ENCODE measurements at regions not wholly inside any gene's neighbourhood (a gene's known extent, or its start where the extent isn't known, plus 50 kb on each side); places are given as distances from the start of the nearest gene placed in this dataset.

GRCh38 chr6:147776631-147777213 is 268.2 kb downstream of the SAMD5 start:
- Mint-ChIP-seq H3K4me3 (no peak overlapping the region), H3K27ac (no peak overlapping the region), H3K4me1 (ENCODE audit: low read depth) (no peaks in the 10 kb centered on the region), H3K36me3 (no peaks in the 10 kb centered on the region), H3K9me3 (ENCODE audit: low read depth) (no peaks in the 10 kb centered on the region), H3K27me3 (no peaks in the 10 kb centered on the region)

GRCh38 chr6:147779624-147780023 is 271.1 kb downstream of the SAMD5 start:
- no peak overlapping the region for H3K4me3 Mint-ChIP-seq

DNA sequence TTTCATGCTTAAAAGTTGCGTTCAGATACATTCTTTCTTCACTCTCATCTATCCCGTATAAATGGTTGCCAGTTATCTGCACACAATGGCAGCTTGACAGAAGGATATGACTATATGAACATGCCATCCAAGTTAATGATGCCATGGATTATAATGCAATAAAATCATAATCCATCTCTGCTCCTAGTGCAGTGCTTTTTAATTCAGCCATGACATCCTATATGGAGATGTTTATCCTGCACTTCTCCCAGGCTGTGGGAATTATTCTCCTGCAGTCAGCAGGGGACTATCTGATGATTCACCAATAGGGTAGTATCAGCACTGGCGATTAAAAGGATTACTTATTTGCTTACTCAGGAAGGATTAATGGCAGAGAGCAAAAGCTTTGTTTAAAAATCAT is 273.8 kb downstream of the SAMD5 start:
- Mint-ChIP-seq H3K4me3 (no peak overlapping the region), H3K9me3 (ENCODE audit: low read depth) (no peaks in the 10 kb centered on the region), H3K4me1 (ENCODE audit: low read depth) (no peaks in the 10 kb centered on the region), H3K27ac (no peak overlapping the region), H3K36me3 (no peaks in the 10 kb centered on the region), H3K27me3 (peaks cover 2% of the 10 kb centered on the region)

More at GRCh38 chr6:147779624-147780023, 271.1 kb downstream of the SAMD5 start:
- H3K36me3 Mint-ChIP-seq, result no peaks in the 10 kb centered on the region
- H3K27ac Mint-ChIP-seq, result no peak overlapping the region
- no peaks in the 10 kb centered on the region for H3K27me3 Mint-ChIP-seq
- no peaks in the 10 kb centered on the region for H3K9me3 Mint-ChIP-seq (ENCODE audit: low read depth)
- no peaks in the 10 kb centered on the region for H3K4me1 Mint-ChIP-seq (ENCODE audit: low read depth)

- Mint-ChIP-seq H3K4me3 (no peak overlapping the region), H3K27ac (no peak overlapping the region), H3K27me3 (peaks cover 2% of the 10 kb centered on the region), H3K4me1 (ENCODE audit: low read depth) (no peaks in the 10 kb centered on the region), H3K9me3 (ENCODE audit: low read depth) (no peaks in the 10 kb centered on the region), H3K36me3 (no peaks in the 10 kb centered on the region)
Observed at GRCh38 chr6:147784371-147784770, 275.9 kb downstream of the SAMD5 start.

DNA sequence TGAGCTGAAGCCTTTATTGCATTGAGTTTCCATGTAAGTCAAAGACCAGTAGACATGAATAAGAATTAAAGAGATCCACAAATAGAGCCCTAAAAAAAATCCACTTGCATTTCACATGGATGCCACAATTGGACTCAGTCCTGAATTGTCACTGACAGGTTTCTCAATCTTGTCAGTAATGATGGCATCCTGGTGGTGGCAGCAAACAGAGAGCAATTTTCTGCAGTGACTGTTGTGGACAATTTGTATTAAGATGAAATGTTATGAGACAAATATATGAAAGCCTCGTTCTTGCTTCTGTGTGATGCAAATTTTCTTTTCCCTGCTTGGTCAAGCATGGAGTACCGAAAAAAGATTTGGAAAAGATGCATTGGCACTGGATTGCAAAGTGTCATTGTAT is 278.9 kb downstream of the SAMD5 start:
- Mint-ChIP-seq H3K4me3 (no peak overlapping the region), H3K36me3 (no peaks in the 10 kb centered on the region), H3K27ac (no peak overlapping the region), H3K27me3 (peaks cover 2% of the 10 kb centered on the region), H3K9me3 (ENCODE audit: low read depth) (no peaks in the 10 kb centered on the region), H3K4me1 (ENCODE audit: low read depth) (no peaks in the 10 kb centered on the region)

DNA sequence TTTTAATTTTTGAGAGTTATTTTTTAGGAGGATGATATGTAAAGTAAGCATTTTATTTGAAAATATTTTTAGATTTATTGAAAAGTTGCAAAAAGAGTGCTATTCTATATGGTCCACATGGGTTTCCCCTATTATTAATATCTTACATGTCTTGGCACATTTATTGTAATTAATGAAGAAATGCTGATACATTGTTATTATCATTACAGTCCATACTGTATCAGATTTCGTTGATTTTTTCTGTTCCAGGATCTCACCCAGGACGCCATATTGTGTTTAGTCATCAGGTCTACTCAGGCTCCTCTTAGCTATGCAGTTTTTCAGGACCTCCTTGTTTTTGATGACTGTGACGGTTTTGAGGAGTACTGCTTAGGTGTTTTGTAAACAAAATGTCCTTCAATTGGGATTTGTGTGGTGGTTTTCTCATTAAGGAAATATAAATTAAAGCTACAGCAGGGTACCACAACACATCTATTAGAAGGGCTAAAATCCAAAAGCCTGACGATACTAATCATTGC is 281.0 kb downstream of the SAMD5 start:
- Mint-ChIP-seq H3K27ac (no peak overlapping the region), H3K27me3 (peaks cover 2% of the 10 kb centered on the region), H3K4me1 (ENCODE audit: low read depth) (no peaks in the 10 kb centered on the region), H3K9me3 (ENCODE audit: low read depth) (no peaks in the 10 kb centered on the region), H3K4me3 (no peak overlapping the region), H3K36me3 (no peaks in the 10 kb centered on the region)

GRCh38 chr6:147793871-147794643 is 285.6 kb downstream of the SAMD5 start:
- Mint-ChIP-seq H3K4me1 (ENCODE audit: low read depth) (no peaks in the 10 kb centered on the region), H3K27ac (no peak overlapping the region), H3K9me3 (ENCODE audit: low read depth) (no peaks in the 10 kb centered on the region), H3K36me3 (no peaks in the 10 kb centered on the region), H3K27me3 (no peaks in the 10 kb centered on the region), H3K4me3 (no peak overlapping the region)

- Mint-ChIP-seq H3K27ac (no peak overlapping the region), H3K27me3 (peaks cover 1% of the 10 kb centered on the region), H3K4me3 (no peak overlapping the region), H3K9me3 (ENCODE audit: low read depth) (peaks cover 7% of the 10 kb centered on the region), H3K36me3 (no peaks in the 10 kb centered on the region), H3K4me1 (ENCODE audit: low read depth) (no peaks in the 10 kb centered on the region)
Observed at GRCh38 chr6:147802459-147802858, 294.0 kb downstream of the SAMD5 start.

GRCh38 chr6:147805155-147805554 is 296.7 kb downstream of the SAMD5 start:
- H3K27ac Mint-ChIP-seq, result no peak overlapping the region
- no peaks in the 10 kb centered on the region for H3K36me3 Mint-ChIP-seq
- peaks cover 7% of the 10 kb centered on the region for H3K9me3 Mint-ChIP-seq (ENCODE audit: low read depth)
- H3K4me1 Mint-ChIP-seq (ENCODE audit: low read depth), result no peaks in the 10 kb centered on the region
- H3K4me3 Mint-ChIP-seq, result no peak overlapping the region
- peaks cover 1% of the 10 kb centered on the region for H3K27me3 Mint-ChIP-seq

DNA sequence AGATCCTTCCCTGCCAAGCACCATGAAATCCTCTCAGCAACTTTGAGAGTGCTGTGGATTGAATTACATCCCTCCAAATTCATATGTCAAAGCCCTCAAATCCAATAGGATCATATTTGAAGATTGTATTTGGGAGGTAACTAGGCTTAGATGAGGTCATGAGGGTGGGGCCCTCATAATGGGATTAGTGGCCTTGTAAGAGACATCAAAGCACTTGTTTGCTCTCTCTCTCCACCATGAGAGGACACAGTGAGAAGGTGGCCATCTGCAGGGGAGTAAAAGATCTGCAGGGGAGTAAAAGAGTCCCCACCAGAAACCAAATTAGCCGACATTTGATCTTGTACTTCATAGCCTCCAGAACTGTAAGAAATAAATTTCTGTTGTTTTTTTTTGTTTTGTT is 298.2 kb downstream of the SAMD5 start:
- peaks cover 7% of the 10 kb centered on the region for H3K9me3 Mint-ChIP-seq (ENCODE audit: low read depth)
- H3K36me3 Mint-ChIP-seq, result no peaks in the 10 kb centered on the region
- no peaks in the 10 kb centered on the region for H3K4me1 Mint-ChIP-seq (ENCODE audit: low read depth)
- H3K4me3 Mint-ChIP-seq, result no peak overlapping the region
- no peaks in the 10 kb centered on the region for H3K27me3 Mint-ChIP-seq
- no peak overlapping the region for H3K27ac Mint-ChIP-seq

DNA sequence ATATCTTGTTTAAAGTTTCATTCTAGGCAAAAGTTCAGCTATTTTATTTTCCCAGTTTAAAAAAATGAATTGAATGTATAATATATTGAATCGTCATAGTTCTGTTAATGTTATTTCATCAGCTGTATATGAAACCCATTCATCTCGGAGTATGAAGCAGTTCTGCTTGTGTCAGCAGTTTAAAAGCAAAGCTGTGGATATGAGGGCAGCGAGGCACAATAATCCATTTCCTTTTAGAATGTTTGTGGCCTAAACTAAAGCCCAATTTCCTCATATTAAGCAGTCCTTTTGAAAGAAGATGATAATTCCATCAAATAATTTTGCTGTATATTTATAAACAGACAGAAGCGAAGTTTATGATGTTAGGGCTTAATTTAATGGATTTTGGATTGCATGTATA is 300.1 kb downstream of the SAMD5 start:
- no peaks in the 10 kb centered on the region for H3K4me1 Mint-ChIP-seq (ENCODE audit: low read depth)
- H3K36me3 Mint-ChIP-seq, result no peaks in the 10 kb centered on the region
- peaks cover 7% of the 10 kb centered on the region for H3K9me3 Mint-ChIP-seq (ENCODE audit: low read depth)
- no peak overlapping the region for H3K4me3 Mint-ChIP-seq
- no peaks in the 10 kb centered on the region for H3K27me3 Mint-ChIP-seq
- no peak overlapping the region for H3K27ac Mint-ChIP-seq

DNA sequence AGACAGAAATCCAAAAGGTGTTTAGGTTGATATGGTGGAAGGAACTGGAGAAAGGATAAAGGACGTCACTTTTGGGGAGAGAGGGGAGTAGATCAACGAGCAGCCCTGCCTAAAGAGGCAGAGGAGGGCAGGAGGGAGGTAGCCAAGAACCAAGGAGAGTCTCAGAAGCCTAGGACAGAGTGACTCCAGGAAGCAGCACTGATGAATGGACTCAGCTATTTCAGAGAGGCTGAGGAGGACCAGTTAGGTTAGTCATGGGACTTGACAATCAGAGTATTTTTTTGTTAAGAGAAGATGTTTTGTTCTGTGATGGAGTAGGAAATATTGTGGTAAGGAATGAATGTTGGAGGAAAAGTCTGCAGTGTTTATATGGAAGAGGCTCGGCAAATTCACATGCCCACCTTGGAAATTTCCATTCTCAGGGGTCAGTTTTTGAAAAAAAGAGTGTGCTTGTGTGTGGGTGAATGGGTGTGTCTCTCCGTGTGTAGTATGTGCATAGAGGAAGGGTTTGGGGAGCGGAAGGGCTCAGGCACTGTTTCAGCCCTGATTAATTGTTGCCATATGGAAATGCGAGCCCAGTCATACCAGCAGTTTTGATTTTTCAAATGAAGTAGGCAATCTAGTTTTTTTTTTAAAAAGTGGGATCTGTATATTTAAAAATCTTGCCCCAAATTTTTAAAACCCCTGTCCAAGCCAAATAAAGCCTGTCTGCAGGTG is 303.6 kb downstream of the SAMD5 start:
- H3K27me3 Mint-ChIP-seq, result no peaks in the 10 kb centered on the region
- H3K27ac Mint-ChIP-seq, result no peak overlapping the region

DNA sequence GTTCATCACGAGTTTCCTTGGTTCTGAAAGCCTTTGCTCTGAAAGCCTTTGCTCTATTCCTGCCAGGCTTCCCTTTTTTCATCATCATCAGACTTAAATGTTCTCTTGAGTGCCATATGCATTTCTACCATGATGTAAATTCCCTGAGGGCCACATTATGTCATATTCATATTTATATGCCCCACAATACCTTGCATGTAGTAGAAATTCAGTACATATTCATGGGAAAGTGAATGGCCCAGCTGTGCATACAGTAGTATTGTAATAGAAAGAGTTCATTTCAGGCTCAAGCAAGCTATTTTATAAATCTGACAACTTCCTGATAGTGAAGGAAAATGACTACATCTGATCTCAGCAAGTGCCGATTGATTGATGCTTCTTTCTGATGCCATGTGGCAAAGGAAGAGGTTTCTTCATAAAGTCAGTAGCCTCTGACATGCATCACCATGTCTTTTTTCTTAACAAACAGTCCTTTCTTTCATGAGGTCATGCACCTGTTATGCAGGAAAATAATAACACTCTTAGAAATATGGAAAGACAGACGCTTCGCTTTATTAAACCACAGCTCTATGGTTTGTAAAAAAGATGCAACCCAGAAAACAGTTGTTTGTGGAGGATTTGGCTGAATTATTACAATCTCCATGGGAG is 308.7 kb downstream of the SAMD5 start:
- H3K27me3 Mint-ChIP-seq, result no peaks in the 10 kb centered on the region
- no peaks in the 10 kb centered on the region for H3K4me1 Mint-ChIP-seq (ENCODE audit: low read depth)
- no peaks in the 10 kb centered on the region for H3K9me3 Mint-ChIP-seq (ENCODE audit: low read depth)
- no peak overlapping the region for H3K4me3 Mint-ChIP-seq
- H3K27ac Mint-ChIP-seq, result no peak overlapping the region
- H3K36me3 Mint-ChIP-seq, result no peaks in the 10 kb centered on the region

More for the DNA sequence above, 303.6 kb downstream of the SAMD5 start:
- Mint-ChIP-seq H3K4me3 (no peak overlapping the region), H3K36me3 (no peaks in the 10 kb centered on the region), H3K9me3 (ENCODE audit: low read depth) (no peaks in the 10 kb centered on the region), H3K4me1 (ENCODE audit: low read depth) (no peaks in the 10 kb centered on the region)

DNA sequence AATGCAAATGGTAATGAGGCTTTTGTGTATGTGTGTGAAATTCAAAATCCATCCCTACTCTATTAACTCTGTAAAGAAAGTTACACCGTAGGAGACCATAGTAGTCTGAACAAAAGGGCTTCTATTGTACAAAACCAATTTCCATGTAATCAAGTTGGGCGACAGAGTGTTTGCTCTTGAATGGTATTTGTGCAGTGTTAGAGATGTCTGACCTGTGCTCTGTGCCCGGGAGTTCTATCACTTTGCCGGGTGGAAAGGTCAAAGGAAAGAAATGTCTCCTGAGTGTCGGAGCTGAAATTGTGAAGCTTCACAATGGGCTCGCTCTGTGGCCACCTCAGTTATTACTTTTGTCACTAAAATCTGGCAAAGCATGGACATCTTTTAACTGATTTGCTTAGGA is 312.0 kb downstream of the SAMD5 start:
- no peaks in the 10 kb centered on the region for H3K36me3 Mint-ChIP-seq
- H3K9me3 Mint-ChIP-seq (ENCODE audit: low read depth), result no peaks in the 10 kb centered on the region
- no peaks in the 10 kb centered on the region for H3K4me1 Mint-ChIP-seq (ENCODE audit: low read depth)
- H3K4me3 Mint-ChIP-seq, result no peak overlapping the region
- H3K27ac Mint-ChIP-seq, result no peak overlapping the region
- no peaks in the 10 kb centered on the region for H3K27me3 Mint-ChIP-seq
